GM21423 (cell line): ENCODE measurements at regions not wholly inside any gene's neighbourhood (a gene's known extent, or its start where the extent isn't known, plus 50 kb on each side); places are given as distances from the start of the nearest gene placed in this dataset.
"Not testable (repeated sequence)": the region's sequence is repeated elsewhere in the genome, so short reads cannot be mapped to it uniquely, and the experiment has no call there.

ENCODE experiments used
- ATAC-seq: cut with Tn5 transposase; IDR thresholded peaks from one replicate; pipeline ENCODE4 v1.9.1; 2021; ENCODE audit warnings: mild to moderate bottlenecking, moderate library complexity; ENCODE audit not compliant: unreplicated experiment

DNA sequence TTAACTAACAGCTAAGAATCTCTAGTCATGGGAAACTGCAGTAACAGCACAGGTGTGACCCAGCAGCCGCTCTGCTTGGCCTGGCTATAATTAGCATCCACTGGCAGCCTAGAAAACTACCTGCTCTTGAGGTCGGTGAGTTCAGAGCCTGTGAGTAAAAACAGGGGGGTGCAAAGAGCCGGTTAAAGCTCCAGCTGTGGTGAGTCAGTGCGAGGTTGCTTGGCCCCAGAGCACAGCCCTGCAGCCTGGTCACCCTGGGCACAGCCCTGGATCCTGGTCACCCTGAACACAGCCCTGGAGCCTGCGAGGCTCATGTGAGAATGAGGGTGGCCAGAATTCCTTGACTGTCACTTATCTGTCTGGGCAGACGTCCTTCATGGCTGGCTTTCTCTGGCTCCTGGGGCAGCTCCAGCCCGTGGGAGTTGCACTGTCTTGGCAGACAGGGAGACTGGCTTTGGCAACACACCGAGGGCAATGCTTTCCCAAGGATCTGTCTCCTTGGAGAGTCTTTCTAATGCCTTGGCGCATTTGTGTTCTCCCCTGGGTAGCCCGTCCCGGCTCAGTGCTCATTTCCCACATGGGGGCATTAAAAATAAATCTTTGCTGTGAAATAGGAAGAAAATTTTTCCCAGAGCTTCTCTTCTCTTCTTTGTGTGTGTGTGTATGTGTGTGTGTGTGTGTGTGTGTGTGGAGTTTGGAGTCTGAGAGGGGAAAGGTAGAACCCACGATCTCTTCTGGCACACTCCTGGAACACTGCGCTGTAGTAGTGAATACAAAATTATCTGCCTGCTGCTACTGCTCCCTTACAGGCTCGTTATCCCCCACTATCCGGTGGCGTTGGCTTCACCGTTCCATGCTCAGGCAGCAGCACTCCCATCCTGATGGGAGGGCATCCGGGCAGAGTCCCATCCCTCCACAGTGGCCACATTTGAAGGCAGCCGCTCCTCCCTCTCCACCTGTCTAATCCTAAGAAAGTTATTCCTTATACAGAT is 250.2 kb upstream of the MEX3C start:
- no peak for ATAC-seq

DNA sequence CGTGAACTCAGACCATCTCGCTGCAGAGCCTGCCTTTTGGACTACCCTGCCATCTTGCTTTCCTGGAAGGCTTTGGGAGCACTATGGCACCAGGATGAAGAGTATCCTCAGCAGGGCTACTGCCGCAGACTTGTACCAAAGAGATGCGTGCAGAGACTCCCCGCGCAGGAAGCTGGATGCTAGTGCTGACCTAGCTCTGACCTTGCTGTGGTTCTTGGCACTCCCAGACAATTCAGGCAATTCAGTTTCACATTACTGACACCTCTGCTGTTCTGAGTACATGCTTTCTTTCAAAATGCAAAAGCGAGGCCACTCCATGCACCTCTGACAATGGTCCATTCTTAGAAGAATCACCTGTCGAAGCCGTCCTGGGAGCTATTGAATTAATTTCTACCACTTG is 251.5 kb upstream of the MEX3C start:
- ATAC-seq = no peak

GRCh38 chr18:51453594-51453993 is 256.1 kb upstream of the MEX3C start:
- no peak for ATAC-seq

DNA sequence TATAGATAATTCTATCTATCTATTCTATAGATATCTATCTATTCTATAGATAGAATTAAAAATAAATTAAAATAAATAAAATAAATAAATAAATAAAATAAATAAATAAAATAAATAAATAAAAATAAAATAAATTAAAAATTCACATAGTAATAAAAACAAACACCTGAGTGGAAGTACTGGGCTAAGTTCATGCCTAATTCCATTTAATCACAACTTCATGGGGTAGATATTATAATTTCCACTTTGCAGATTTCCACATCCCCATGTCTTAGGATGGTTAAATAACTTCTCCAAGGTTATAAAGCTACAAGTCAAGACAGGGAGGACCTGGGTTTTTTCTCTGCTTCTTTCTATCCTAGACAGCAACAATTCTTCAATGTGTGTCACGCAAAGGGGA is 261.4 kb upstream of the MEX3C start:
- no peak for ATAC-seq

- no peak for ATAC-seq
Measured at GRCh38 chr18:51461956-51462355, 264.5 kb upstream of the MEX3C start.

GRCh38 chr18:51463483-51464136 is 266.1 kb upstream of the MEX3C start:
- ATAC-seq = no peak

GRCh38 chr18:51478908-51479307 is 281.4 kb upstream of the MEX3C start:
- no peak for ATAC-seq

DNA sequence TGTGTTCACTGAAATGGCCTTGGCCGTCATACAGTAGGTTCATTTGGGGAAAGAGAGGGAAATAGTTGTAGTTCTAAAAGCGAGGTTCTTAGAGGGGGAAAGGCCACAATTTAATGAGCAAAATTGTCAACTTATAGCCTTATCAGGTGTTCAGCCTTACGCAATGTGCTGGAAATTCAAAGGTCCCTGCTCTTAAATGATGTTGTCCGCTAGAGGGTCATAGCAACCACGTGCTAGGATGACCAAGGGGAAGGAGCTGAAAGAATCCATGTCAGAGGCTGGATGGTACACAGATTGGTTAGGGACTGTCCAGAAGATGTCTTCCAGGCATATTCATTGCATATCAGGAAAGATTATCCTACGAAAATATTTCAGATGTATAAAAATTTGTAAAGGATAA is 282.3 kb upstream of the MEX3C start:
- ATAC-seq = no peak

DNA sequence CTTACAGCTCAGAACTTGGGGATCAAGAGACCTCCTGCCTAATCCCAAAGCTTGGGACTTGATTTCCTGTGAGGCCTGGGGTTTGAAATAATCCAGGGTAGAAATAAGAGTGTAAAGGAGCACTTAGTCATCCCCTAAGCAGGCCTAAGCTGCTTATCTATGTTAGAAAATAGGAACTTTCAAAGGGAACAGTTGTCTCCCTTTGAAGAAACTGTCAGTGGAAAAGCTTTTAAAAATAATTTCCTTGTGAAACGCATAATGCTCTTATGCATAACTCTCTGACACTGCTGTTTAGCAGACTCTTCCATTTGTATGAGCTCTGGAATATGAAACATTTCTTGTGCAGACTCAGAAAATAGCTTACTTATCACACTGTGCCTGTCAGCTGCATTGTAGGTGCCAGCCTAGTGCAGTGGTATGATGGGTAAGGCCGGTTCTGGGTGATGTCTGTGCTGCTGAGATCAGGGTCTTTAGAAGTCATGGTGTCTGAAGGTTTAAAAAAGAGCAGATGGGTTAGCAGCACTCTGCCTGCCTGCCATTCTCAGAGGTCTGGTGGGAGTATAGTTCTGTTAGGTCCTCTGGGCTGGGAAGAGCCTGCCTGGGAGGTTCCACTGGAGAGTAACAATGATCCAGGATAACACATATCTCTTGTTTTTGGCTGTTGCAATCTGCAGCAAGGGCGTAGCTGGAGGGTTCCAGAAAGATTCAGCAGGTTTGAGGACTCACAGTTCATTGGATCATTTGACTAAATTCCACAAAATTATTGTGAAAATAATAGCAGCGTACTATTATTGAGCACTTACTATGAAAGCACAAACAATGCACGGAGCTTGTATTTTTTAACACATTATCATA is 283.2 kb upstream of the MEX3C start:
- ATAC-seq = no peak

DNA sequence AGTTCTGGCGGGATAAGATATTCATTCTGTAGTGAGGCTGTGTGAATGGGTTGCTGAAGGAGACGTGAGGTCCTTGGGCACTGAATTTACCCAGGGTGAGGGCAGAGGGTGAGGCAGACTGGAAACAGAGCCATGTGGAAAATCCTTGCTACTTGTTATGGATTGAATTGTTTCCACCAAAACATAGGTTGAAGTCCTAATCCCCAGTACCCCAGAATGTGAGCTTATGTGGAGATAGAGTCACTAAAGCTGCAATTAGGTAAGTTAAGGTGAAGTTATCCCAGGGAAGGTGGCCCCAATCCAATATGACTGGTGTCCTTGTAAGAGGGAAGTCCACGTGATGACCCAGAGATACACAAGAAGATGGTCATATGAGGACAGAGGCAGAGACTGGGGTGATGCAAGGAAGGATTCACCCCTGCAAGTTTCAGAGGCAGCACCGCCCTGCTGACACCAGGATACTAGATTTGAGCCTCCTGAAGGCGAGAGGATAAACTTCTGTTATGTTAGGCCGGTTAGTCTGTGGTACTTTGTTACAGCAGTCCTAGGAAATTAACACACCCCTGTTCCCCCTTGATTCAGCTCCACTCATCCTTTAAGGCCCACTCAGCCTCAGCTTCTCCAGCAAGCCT is 289.4 kb upstream of the MEX3C start:
- no peak for ATAC-seq

- ATAC-seq = no peak
Measured at GRCh38 chr18:51490417-51490816, 292.9 kb upstream of the MEX3C start.

- no peak for ATAC-seq
Measured at GRCh38 chr18:51490860-51491259, 293.4 kb upstream of the MEX3C start.

DNA sequence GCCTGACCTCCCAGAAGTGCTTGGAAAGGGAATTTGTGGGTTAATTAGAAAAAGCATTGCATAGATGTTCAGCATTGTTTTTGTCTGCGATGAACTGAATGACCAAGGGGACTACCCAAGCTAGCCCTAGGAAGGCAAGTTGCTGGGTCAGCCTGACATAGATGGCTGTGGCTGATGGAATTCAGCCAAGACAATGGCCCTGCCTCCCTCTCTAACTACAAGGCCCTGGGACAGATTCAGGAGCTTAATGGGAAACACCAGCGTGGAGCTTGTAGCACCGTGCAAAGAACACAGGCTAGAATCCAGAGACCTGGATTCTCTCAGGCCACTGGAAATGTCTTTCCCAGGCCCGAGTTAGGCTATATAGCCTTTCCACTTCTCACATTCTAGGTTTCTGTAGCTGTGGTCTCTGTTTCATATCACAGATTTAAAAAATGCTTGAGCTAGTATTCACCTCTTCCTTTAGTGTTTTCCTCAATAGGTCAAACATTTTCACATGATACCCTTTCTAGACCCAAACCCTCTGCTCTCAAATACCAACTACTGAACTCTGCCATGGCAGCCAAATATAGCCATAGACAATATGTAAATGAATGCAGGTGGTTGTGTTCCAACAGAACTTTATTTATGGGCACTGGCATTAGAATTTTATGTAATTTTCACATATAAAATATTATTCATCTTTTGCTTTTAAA is 294.3 kb upstream of the MEX3C start:
- ATAC-seq = no peak

DNA sequence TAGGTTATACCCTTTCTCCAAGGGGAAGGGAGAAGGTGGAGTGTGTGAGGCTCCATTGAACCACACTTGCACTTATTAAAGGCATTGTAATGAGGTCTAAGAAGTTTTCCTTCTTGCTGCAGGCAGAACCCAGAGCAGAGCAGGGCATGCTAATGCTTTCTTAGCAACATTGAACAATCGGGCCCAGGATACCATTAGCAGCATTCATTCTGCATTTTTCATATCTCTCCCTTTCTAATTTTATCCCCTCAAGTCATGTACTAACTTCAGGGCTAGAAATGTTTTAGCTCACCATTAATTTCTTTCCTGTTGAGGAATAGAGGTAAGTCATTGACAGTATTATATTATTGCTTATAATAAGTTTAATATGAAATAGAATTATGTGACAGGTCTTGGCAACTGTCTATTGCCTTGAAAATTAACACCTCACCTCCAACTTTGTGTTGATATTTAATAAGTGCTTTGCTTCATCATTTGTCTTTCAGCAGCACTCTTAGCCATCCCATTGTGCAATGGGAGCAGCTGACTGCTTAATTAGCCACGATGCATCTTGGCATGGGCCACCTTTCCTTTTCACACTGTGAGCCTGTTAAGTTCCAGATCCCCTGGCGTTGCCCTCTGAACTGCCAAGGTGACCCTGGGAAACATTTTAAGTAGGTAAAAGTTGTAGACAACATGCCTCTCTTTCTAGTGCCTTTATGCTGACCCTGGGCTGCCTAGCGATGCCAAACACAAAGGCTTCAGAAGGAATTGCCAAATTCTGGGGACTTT is 300.8 kb upstream of the MEX3C start:
- ATAC-seq = no peak

DNA sequence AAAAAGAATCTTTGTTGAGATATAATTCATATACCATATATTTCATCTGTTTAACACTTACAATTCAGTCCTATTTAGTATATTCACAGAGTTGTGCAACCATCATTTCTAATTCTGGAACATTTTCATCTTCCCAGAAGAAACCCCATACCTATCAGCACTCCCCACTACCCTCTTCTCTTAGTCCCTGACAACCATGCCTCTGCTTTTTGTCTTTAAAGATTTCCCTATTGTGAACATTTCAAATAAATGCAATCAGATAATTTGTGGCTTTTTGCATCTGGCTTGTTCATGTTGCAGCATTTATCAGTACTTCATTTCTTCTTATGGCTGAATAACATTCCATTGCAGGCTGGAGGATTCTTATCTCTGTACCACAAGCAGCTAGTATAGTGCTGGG is 305.9 kb upstream of the MEX3C start:
- ATAC-seq = no peak

- no peak for ATAC-seq
Measured at GRCh38 chr18:51506811-51507210, 309.3 kb upstream of the MEX3C start.

GRCh38 chr18:51508410-51508809 is 310.9 kb upstream of the MEX3C start:
- not testable (repeated sequence) for ATAC-seq

DNA sequence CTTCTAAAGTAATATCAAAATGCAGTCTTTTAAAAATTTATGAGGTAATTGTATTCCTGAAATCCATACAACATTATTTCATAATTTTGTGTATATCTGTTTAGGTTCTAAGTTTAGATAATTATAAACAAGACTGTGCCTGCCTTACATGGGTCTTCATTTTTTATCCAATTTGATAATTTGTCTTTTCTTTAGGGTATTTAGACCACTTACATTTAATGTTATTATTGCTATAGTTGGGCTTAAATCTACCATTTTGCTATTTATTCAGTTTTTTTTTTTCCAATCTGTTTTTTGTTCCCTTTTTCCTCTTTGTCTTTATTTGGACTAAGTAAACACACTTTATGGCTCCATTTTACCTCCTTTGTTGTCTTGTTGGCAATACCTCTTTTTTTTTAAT is 312.5 kb upstream of the MEX3C start:
- no peak for ATAC-seq

- no peak for ATAC-seq
Measured at GRCh38 chr18:51513517-51513916, 316.0 kb upstream of the MEX3C start.
